Colonic mucosa (tissue), 4 donors: ENCODE measurements at regions not wholly inside any gene's neighbourhood (a gene's known extent, or its start where the extent isn't known, plus 50 kb on each side); places are given as distances from the start of the nearest gene placed in this dataset.
"Not testable (repeated sequence)": the region's sequence is repeated elsewhere in the genome, so short reads cannot be mapped to it uniquely, and the experiment has no call there.

ENCODE experiments used
- DNase-seq: peaks from one replicate; pipeline ENCODE4 v3.0.0-alpha.2; 2020
- H3K27ac ChIP-seq: fragments of 200-600 bp; one replicate; pipeline ENCODE4 v1.8.0; 2021
- H3K27me3 ChIP-seq: fragments of 200-600 bp; one replicate; pipeline ENCODE4 v1.8.0; 2021
- H3K36me3 ChIP-seq: fragments of 200-600 bp; one replicate; pipeline ENCODE4 v1.8.0; 2021
- H3K4me1 ChIP-seq: fragments of 200-600 bp; one replicate; pipeline ENCODE4 v1.8.0; 2021; ENCODE audit warnings: mild to moderate bottlenecking
- H3K4me3 ChIP-seq: fragments of 200-600 bp; one replicate; pipeline ENCODE4 v1.8.0; 2021
- H3K9ac ChIP-seq, 2 donors: one replicate each; pipeline ENCODE4 v1.7.0; 2013; ENCODE audit warnings: control low read depth in 2 of 2, low read depth in 2 of 2, low read length in 2 of 2
- H3K9me3 ChIP-seq: fragments of 200-600 bp; one replicate; pipeline ENCODE4 v1.8.0; 2021
- intact Hi-C: fragments of 100-400 bp; cut with DNase I; formaldehyde crosslinking; loops from one replicate; pipeline ENCODE4 v1.14.1; 2022
- TF ChIP-seq, protein P1 (sequence below): fragments of 200-600 bp; IDR thresholded peaks from one replicate; pipeline ENCODE4 v1.8.0; 2022; ENCODE audit warnings: antibody characterized with exemption, mild to moderate bottlenecking
- donor health status: healthy.
- donor health status: DM: no; HTN: no; CAD: no.
- donor health status: DM: no; HTN: no; CAD: no.

DNA sequence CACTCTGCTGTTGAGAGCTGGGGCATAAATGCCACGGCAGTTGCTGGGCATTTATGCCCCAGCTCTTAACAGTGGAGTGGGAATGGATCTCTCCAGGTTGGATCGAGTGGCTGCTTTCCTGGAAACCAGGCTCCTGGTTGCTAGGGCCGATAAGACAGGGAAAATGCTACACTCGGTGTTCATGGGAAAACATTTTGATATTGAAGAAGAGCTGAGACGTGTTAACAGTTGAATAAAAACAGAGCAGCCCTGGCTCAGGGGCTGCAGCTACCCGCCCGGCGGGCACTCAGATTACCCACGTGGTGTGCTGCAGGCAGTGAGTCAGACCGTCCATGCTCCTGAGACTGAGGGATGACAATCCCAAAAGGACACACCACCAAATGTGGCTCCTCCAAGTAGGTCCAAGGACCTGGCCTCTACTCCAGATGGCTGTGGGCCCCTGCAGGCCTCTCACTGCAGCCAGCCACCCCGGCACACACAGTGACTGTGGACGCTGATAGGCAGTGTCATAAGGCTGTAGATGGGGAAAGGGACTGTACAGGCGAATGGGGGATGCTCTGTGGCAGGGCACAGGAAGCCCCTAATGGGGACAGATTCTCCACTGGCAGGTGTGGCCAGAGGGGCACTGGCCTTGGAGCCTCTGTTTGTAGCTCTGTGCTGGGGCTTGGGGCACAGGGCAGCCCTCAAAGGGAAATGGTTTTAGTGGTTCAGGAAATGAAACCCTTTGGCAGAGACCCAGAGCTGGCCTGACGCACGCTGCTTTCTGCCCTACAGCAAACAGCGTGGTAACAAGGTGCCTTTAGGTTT lies 237.8 kb downstream of the LY86 start:
- intact Hi-C loops: no loop called here
- Histone ChIP-seq H3K36me3 (no peaks in the 10 kb centered on the region), H3K9me3 (no peaks in the 10 kb centered on the region), H3K27ac (no peak overlapping the region), H3K27me3 (no peaks in the 10 kb centered on the region), H3K4me1 (no peaks in the 10 kb centered on the region), H3K4me3 (no peak overlapping the region), H3K9ac (peak overlapping the region in 1 of 2 donors; percentile 59)
- peak; percentile 60 for DNase-seq
- TF ChIP-seq, protein P1, sequence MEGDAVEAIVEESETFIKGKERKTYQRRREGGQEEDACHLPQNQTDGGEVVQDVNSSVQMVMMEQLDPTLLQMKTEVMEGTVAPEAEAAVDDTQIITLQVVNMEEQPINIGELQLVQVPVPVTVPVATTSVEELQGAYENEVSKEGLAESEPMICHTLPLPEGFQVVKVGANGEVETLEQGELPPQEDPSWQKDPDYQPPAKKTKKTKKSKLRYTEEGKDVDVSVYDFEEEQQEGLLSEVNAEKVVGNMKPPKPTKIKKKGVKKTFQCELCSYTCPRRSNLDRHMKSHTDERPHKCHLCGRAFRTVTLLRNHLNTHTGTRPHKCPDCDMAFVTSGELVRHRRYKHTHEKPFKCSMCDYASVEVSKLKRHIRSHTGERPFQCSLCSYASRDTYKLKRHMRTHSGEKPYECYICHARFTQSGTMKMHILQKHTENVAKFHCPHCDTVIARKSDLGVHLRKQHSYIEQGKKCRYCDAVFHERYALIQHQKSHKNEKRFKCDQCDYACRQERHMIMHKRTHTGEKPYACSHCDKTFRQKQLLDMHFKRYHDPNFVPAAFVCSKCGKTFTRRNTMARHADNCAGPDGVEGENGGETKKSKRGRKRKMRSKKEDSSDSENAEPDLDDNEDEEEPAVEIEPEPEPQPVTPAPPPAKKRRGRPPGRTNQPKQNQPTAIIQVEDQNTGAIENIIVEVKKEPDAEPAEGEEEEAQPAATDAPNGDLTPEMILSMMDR: no peak

DNA sequence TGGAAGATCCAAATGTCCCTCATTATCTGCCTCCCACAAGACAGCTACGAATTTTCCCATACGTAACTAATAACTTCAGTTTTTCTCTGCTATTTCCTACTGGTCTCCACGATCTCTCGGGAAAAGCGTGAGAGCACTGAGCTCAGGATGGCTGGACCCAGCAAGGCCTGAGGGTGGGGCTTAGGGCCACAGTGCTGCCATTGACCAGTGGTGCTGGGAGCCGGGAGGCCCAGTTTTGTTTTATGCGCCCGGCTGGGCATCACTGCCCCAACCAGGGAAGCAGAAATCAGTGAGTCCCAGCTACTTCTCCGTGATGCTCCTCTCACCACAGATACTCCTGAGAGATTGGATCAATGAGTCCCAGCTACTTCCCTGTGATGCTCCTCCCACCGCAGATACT lies 238.4 kb downstream of the LY86 start:
- no peaks in the 10 kb centered on the region for H3K9me3 ChIP-seq
- H3K4me3 ChIP-seq: no peak overlapping the region
- no peaks in the 10 kb centered on the region for H3K36me3 ChIP-seq
- no peaks in the 10 kb centered on the region for H3K27me3 ChIP-seq
- intact Hi-C loops: no loop called here
- no peak for DNase-seq
- H3K4me1 ChIP-seq: no peaks in the 10 kb centered on the region
- no peak overlapping the region for H3K27ac ChIP-seq
- TF ChIP-seq, protein P1: no peak
- no peak overlapping the region for H3K9ac ChIP-seq

DNA sequence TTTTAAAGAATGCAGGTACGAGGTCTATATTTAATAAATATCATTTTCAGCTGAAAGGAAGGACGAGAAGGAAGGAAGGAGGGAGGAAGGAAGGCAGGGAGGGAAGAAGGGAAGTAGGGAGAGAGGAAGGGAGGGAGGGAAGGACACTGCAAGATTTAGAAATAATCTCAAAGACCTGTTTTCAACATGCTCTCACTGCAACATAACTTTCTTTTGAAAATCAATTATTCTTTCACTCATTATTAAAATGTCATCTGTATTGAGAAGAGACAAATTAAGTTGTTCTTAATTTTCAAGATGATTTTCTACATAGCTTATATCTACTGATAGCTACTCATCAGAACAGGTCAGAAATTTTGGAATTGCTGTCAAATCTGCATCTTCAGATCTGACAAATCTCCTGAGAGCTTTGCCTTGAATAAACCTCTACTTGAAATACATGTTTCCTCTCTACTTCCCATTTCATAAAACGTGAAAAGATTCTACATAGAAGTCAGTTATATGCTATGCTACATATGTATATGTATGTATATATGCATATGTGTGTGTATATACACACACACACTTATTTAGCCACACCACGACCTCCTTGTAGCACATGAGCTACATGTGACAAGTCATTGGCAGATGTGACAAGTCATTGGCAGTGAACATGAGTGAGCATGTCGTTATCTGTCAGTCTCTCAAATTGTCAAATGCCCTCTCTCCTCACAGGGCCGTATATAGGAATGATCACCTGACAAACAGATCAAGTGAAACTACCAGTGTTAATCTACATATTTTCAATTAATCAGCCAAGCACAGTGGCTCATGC lies 241.6 kb downstream of the LY86 start:
- Histone ChIP-seq H3K4me1 (no peaks in the 10 kb centered on the region), H3K27me3 (no peaks in the 10 kb centered on the region), H3K27ac (no peak overlapping the region), H3K4me3 (no peak overlapping the region), H3K36me3 (no peaks in the 10 kb centered on the region), H3K9me3 (no peaks in the 10 kb centered on the region), H3K9ac (no peak overlapping the region)
- intact Hi-C loops: no loop called here
- TF ChIP-seq, protein P1: no peak
- no peak for DNase-seq

DNA sequence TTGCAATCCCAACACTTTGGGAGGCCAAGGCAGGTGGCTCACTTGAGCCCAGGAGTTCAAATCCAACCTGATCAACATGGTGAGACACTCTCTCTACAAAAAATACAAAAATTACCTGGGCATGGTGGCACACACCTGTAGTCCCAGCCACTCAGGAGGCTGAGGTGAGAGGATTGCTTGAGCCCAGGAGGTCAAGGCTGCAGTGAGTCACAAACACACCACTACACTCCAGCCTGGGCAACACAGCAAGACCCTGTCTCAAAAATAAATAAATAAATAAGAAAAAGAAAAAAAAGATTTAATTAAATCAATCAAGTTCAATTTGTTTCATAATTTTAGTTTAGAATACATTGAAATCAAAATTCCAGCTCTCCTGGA lies 242.2 kb downstream of the LY86 start:
- intact Hi-C loops, H3K27ac ChIP-seq, H3K9me3 ChIP-seq, H3K4me1 ChIP-seq, H3K36me3 ChIP-seq, DNase-seq, H3K27me3 ChIP-seq, H3K9ac ChIP-seq, H3K4me3 ChIP-seq: not testable (repeated sequence)

DNA sequence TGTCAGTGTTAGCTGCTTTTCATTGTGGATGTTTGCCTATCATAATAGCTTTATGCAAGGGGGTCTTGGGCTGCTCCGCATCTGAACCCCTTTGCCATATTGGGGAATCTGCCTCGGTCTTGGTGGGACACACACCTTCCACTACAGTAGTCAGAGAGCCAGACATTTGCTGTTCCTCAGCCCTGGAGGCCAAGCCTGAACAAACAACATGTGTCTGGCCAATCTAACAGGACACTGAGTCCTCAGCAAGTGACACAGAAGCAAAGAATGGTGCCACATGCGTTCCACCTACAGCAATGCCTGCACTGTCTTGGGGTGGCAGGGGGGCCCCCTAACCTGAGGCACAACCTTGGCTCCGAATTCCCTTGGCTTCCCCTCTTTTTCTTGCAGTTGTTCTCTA lies 243.9 kb downstream of the LY86 start:
- TF ChIP-seq, protein P1: no peak
- Histone ChIP-seq H3K4me1 (no peaks in the 10 kb centered on the region), H3K27me3 (no peaks in the 10 kb centered on the region), H3K27ac (no peak overlapping the region), H3K9me3 (no peaks in the 10 kb centered on the region), H3K36me3 (no peaks in the 10 kb centered on the region), H3K4me3 (no peak overlapping the region), H3K9ac (no peak overlapping the region)
- intact Hi-C loops: no loop called here
- DNase-seq: no peak
